ENCODE measurements at regions not wholly inside any gene's neighbourhood (a gene's known extent, or its start where the extent isn't known, plus 50 kb on each side); places are given as distances from the start of the nearest gene placed in this dataset.

GRCh38 chr18:30639361-30639760 lies 403.2 kb downstream of the DSC3 start:
- TF ChIP-seq CTCF (IDR thresholded peaks at IDR 0.05): no peak
- TF ChIP-seq POLR2A (IDR thresholded peaks at IDR 0.05): no peak

Data from lower leg skin (tissue), 3 donors.